ENCODE measurements at regions not wholly inside any gene's neighbourhood (a gene's known extent, or its start where the extent isn't known, plus 50 kb on each side); places are given as distances from the start of the nearest gene placed in this dataset.
A peak's percentile ranks its signal among the peaks of the same experiment; 100 is the strongest.
"Not testable (repeated sequence)": the region's sequence is repeated elsewhere in the genome, so short reads cannot be mapped to it uniquely, and the experiment has no call there.

GRCh38 chr16:16559179-16559740, 180.3 kb downstream of the NPIPA7 start:
- DNase-seq (ENCODE audit: low read depth in 1 of 2, low spot score in 1 of 2): not testable (repeated sequence)

GRCh38 chr16:16561532-16561931, 182.6 kb downstream of the NPIPA7 start:
- not testable (repeated sequence) for DNase-seq (ENCODE audit: low read depth in 1 of 2, low spot score in 1 of 2)

DNA sequence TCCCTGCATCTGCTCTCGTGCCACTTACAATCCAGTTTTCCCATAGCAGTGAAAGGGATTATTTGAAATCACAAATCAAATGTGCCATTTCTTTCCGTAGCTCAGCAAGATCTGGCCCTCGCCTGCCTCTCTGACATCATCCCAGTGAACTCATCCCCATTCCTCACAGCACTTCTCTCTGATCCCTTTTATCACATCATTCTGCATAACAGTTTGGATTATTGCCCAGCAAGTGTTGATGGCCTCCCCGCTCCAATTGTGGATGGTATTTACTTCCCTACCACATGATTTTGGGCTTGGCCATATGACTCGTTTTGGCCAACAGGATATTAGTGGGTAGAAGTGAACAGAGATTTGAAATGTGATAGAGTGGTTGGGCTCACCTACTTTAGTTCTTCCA, 185.0 kb downstream of the NPIPA7 start:
- not testable (repeated sequence) for DNase-seq (ENCODE audit: low read depth in 1 of 2, low spot score in 1 of 2)

DNA sequence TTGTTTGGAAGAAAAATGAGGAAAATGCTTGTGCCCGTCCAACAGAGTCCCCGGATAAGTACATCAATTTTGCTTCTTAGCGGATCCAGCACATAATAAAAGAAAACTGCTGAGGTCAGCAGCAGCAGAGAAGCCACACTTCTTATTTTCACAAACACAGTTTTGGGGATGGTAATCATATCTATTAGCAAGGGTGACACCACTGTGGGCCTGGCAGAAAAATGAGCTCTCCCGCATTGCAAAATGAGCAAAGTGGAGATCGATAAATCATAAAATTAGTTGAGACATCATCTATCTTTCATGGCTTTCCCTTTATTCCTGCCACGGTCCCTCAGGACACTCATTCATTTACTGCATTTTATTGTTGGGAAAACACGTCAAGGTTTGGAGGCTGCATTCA, 186.4 kb downstream of the NPIPA7 start:
- DNase-seq (ENCODE audit: low read depth in 1 of 2, low spot score in 1 of 2): not testable (repeated sequence)

DNA sequence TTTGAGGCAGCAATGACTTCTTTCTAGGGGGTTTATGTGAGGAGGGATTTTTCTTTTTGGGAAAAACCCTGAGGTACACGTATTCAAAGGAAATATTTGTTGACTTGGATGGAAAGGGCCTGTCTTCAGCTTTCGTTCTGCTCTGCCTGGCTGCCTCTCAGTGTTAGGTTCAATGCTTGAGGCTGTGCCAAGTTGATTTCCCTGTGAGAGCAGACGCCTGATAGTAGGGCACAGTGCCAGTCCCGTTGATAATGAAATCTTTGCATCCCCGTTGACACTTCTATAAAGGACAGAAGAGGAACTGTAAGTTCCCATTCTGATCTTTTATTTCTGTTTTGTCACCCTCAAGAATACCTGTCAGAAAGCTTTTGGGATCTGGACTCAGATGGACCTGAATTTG, 191.1 kb downstream of the NPIPA7 start:
- DNase-seq (ENCODE audit: low read depth in 1 of 2, low spot score in 1 of 2): not testable (repeated sequence)

DNA sequence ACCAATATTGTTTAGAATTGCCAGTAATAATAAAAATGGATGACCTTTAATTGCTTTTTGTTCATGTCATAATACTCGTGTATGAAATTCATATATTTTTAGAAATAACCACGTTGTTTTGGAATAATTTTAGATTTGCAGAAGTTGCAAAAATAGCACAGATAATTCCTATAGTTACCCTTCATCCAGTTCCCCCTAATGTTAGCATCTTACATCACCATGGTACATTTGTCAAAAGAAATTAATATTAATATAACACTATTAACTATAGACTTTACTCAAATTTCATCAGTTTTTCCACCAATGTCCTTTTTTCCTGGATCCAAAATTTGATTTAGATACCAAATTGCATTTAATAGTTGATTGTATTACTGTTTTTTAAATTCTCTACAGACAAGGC, 191.9 kb downstream of the NPIPA7 start:
- DNase-seq (ENCODE audit: low read depth in 1 of 2, low spot score in 1 of 2): not testable (repeated sequence)

DNA sequence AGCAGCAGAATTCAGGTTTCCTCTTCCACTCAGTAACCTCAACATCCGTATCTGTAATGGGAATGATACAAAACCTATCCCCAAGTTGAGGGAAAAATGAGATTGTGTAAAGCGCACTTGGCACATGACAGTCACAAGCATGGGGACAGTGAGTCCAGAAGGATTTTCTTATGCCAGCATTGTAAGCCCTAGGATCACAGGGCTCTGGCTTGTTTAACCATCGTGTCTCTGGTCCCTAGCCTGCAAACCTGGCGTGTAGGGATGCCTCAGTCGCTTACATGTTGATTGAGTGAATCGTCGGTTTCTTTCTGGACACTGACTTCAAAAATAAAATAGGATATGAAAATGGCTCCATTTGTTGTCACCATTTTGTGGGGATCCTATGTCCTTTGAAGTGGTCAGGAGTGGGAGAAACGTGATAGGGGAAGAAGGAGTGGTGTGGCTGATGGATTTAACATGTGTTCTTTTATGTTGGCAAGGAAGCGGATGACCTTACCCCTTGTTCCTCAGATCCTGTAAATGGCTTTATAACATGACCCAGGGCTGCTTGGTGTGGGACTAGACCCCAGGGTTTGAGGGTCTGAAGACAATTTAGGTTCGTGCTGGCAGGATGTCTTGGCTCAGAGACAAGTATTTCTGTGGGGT, 193.3 kb downstream of the NPIPA7 start:
- not testable (repeated sequence) for DNase-seq (ENCODE audit: low read depth in 1 of 2, low spot score in 1 of 2)

DNA sequence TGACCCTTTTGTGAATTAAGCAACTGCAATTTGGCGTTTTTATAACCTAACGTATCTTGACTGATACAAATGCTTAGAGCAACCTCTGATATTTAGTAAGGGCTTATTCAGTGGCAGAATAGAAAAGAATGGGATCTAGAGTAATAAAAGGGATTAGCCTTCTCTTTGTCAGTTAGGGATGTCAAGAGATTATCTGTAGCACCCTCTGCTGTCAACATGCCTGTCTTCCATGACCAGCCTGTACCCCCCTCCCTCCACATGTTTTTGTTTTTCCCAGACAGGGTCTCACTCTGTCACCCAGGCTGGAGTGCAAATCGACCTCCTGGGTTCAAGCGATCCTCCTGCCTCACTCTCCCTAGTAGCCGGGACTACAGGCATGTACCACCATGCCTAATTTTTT, 198.1 kb downstream of the NPIPA7 start:
- DNase-seq (ENCODE audit: low read depth in 1 of 2, low spot score in 1 of 2): not testable (repeated sequence)

- DNase-seq (ENCODE audit: low read depth in 1 of 2, low spot score in 1 of 2): no peak
These were observed 199.8 kb downstream of the NPIPA7 start for GRCh38 chr16:16578701-16579100.

DNA sequence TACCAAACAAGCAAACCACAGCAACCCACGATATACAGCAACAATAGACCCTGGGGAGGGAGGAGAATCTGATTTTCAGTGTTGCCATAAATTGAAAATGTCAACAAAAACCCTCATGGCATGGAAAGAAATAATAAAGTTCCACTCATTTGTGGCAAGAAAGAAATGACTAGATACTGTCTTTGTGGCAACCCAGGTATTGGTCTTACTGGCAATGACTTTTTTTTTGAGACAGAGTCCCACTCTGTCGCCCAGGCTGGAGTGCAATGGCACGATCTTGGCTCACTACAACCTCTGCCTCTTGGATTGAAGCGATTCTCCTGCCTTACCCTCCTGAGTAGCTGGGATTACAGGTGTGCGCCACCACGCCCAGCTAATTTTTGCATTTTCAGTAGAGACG, 204.0 kb downstream of the NPIPA7 start:
- DNase-seq (ENCODE audit: low read depth in 1 of 2, low spot score in 1 of 2): not testable (repeated sequence)

DNA sequence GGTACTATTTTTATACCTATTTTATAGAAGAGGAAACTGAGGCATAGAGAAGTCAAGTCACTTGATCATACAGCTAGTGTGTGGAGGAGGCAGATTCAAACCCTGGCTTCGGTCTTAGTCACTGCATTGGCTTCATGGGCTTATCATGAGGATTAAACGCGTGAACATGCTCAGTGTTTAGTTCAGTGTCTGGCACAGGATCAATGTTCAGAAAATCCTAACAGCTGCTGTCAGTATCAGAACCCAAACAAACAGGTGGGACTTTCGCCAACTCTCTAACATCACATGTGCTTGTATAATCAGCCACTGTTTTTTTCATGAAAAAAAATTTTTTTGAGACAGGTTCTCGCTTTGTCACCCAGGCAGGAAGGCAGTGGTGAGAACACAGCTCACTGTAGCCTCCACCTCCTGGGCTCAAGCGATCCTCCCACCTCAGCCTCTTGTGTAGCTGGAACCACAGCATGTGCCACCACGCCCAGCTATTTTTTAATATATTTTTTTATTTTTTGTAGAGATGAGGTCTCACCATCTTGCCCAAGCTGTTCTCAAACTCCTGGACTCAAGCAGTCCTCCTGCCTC, 207.2 kb downstream of the NPIPA7 start:
- not testable (repeated sequence) for DNase-seq (ENCODE audit: low read depth in 1 of 2, low spot score in 1 of 2)

DNA sequence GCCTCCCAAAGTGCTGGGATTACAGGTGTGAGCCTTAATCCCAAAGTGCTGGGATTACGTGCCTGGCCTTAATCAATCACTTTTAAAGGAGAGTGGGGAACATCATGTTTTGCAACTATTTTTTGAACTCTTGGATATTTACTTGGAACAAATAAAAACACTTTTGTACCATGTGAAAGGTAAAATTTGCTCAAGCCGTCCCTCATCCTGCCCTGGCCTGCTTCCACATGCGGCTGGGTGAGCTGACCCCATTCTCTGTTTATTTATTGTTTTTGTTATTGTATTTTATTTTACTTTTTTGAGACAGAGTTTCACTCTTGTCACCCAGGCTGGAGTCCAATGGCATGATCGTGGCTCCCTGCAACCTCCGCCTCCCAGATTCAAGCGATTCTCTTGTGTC, 208.0 kb downstream of the NPIPA7 start:
- not testable (repeated sequence) for DNase-seq (ENCODE audit: low read depth in 1 of 2, low spot score in 1 of 2)

DNA sequence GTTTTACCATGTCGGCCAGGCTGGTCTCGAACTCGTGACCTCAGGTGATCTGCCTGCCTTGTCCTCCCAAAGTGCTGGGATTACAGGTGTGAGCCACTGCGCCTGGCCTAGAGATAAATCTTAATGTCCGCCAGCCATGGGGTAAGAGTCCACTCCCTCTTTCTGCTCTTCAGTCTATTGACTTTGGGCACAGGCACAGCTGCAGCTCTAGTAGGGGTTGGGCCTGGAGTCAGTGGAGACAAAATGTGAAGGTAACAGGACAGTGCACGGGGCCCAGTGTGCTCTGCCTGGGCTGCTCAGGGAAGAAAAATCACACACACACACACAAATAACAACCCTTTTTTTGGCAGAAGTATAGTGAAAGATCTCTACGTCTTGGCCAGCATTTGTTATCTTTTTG, 209.5 kb downstream of the NPIPA7 start:
- not testable (repeated sequence) for DNase-seq (ENCODE audit: low read depth in 1 of 2, low spot score in 1 of 2)

DNA sequence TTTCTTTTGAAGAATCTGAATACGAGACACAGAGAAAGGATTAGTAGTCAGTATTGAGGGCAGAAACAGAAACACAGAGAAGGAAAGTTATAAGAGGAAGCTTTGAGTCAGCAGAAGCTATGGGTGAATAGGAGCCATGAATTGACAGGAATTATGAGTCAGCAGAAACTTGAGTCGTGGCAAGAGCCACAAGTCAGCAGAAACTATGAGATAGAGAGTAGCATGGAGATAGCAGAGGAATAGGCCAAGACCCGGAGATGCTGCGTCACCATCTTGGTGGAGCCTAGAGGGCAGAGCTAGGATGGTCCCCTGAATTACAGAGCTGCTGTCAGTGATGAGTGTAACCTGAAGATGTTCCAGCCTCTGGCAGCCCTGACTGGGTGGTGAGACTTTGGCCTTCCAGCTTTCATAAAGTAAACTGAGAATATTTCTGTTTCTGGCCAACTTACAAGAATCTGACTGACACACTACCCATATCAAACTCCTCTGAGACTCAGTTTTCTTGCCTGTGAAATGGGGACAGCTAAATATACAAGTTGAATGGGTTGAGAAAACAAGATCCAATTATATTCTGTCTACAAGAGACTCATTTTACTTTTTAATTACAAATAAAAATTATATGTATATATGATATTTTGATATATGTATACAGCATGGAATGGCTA, 211.8 kb downstream of the NPIPA7 start:
- DNase-seq (ENCODE audit: low read depth in 1 of 2, low spot score in 1 of 2): not testable (repeated sequence)

GRCh38 chr16:16593156-16593863, 214.4 kb downstream of the NPIPA7 start:
- peak in 1 of 2 donors; percentile 2 for DNase-seq (ENCODE audit: low read depth in 1 of 2, low spot score in 1 of 2)

DNA sequence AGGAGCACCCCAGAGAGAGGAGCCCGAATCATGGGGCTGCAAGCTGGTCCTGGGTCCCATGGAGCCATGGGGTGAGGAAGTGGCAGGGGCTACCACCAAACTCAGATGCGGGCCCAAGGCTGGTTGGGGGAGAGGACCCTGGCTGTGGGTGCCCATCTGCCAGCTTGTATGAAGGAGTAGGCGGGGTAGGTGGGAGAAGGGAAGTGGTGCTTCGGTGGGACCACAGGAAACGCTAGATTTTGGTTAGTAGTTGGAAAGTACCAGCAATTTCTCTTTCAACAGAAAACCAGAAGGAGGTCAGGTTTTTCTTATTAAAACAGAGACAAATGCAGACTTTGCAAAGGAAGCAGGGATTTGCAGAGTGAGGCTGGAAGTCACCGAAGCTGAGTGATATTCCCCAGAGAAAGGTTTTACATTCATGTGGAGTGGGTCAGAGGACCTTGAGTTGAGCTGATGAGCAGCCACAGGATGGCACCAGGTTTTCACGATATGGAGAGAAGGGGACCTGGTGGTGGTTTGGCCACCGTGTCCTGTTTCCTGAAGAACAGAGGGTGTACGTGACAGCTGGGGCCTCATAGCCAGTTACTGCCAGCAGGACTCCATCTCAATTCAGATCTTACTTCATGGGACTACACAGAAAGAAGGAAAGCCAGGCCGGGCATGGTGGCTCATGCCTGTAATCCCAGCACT, 216.2 kb downstream of the NPIPA7 start:
- not testable (repeated sequence) for DNase-seq (ENCODE audit: low read depth in 1 of 2, low spot score in 1 of 2)

DNA sequence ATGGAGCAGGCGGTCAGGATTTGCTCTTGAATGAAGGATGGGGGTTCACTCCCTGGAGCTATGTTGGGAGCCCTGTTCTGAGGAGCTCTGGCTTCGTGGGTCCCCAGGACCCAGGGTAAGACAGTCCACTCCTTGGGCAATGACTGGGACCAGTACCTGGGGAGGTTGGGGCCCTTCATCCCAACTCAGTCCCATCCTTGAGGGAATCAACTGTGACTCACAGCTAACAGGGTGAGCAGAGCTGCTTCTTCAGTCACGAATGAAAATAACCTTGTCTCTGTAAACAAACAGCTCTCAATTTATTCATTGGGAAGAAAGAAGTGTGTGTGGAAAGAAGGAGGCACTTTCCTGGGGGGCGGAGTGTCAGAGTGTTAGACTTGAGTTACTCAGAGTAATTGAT, 222.3 kb downstream of the NPIPA7 start:
- not testable (repeated sequence) for DNase-seq (ENCODE audit: low read depth in 1 of 2, low spot score in 1 of 2)

DNA sequence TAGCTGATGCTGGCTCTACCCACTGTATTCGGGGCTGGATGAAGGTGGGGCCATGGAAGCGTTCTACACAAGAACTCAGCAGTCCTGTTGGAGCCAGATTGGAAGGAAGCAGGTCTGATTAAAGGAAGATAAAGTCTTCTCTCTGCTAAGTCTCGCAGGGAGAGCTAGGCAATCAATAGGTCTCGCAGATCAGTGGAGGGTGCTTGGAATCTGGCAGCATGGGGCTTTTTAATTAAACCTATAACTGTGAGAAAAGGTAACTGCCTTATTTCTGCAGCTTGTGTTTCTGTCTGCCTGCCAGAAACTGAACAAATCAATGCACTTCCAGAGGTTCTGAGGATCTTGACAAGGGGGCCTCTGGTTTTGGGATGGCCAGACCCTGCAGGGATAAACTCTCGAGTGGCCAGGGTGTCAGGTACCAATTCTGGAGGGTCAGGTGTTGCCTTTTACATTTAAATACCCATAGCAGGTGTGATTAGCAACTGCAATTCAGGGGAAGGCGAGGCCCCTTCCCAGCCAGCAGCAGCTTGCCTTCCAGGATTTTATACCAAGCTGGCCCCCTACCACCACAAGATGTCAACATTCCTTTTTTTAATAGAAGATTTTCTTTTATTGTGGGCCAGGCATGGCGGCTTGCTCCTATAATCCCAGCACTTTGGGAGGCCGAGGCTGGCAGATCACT, 228.6 kb downstream of the NPIPA7 start:
- DNase-seq (ENCODE audit: low read depth in 1 of 2, low spot score in 1 of 2): not testable (repeated sequence)

- not testable (repeated sequence) for DNase-seq (ENCODE audit: low read depth in 1 of 2, low spot score in 1 of 2)
These were observed 230.7 kb downstream of the NPIPA7 start for GRCh38 chr16:16609627-16610026.

DNA sequence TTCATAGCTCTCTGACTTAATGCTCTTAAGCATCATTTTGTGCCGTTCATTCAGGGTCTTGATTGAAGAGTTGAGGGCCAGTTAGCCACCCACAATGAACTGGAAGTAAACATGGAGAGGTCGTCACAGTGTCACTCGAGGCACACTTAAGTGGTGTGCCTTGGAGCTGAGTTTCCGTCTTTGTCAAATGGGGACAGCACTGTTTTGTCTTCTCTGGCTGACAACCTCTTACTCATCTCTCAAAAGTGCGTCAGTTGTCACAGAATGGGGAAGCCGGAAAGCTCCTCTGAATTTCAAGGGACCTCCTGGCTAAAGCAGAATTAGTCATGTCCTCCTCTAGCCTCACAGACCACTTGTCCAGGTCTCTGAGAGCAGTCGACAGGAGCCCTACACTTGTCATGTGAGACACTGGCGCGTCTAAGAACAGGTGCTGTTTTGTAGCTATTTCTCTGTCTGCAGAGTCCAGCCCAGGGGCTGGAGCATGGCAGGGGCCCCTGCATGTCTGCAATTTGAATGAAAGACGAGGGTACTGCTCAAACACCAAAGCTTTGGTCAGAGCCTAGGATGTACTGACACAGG, 231.5 kb downstream of the NPIPA7 start:
- not testable (repeated sequence) for DNase-seq (ENCODE audit: low read depth in 1 of 2, low spot score in 1 of 2)

All from activated T-helper 1 cell treated with anti-CD3 and anti-CD28 coated beads, Interleukin-2, amount 50 U/mL, for 16 hours (primary cell).